T-helper 1 cell treated with Interleukin-12 subunit alpha and Interleukin-12 subunit beta and Interleukin-4 antibody, amounts not matched to agents 30 μg/mL and 1 μg/mL, for 36 hours (primary cell): ENCODE measurements at regions not wholly inside any gene's neighbourhood (a gene's known extent, or its start where the extent isn't known, plus 50 kb on each side); places are given as distances from the start of the nearest gene placed in this dataset.
"Not testable (repeated sequence)": the region's sequence is repeated elsewhere in the genome, so short reads cannot be mapped to it uniquely, and the experiment has no call there.

Source experiments
- H3K27ac Mint-ChIP-seq: one replicate; pipeline ENCODE4 v1.8.0; 2021; ENCODE audit warnings: mild to moderate bottlenecking, mixed read lengths
- H3K27me3 Mint-ChIP-seq: one replicate; pipeline ENCODE4 v1.8.0; 2021; ENCODE audit warnings: low read depth, mixed read lengths
- H3K36me3 Mint-ChIP-seq: one replicate; pipeline ENCODE4 v1.8.0; 2021; ENCODE audit warnings: low read depth, mixed read lengths
- H3K4me1 Mint-ChIP-seq: one replicate; pipeline ENCODE4 v1.8.0; 2021; ENCODE audit warnings: low read depth, mixed read lengths
- H3K4me3 Mint-ChIP-seq: one replicate; pipeline ENCODE4 v1.8.0; 2021; ENCODE audit warnings: mild to moderate bottlenecking, moderate library complexity, mixed read lengths
- H3K9me3 Mint-ChIP-seq: one replicate; pipeline ENCODE4 v1.8.0; 2021; ENCODE audit warnings: mixed read lengths

- Mint-ChIP-seq H3K27me3 (no peaks in the 10 kb centered on the region), H3K27ac (no peak overlapping the region), H3K4me3 (no peak overlapping the region), H3K4me1 (no peaks in the 10 kb centered on the region), H3K36me3 (no peaks in the 10 kb centered on the region), H3K9me3 (no peaks in the 10 kb centered on the region)
Observed at GRCh38 chr1:58200437-58200836, 346.1 kb downstream of the OMA1 start.

GRCh38 chr1:58197811-58198210 lies 348.7 kb downstream of the OMA1 start:
- no peak overlapping the region for H3K27ac Mint-ChIP-seq
- H3K4me1 Mint-ChIP-seq = no peaks in the 10 kb centered on the region
- H3K27me3 Mint-ChIP-seq = no peaks in the 10 kb centered on the region
- H3K9me3 Mint-ChIP-seq = no peaks in the 10 kb centered on the region
- no peak overlapping the region for H3K4me3 Mint-ChIP-seq
- no peaks in the 10 kb centered on the region for H3K36me3 Mint-ChIP-seq

GRCh38 chr1:58190267-58190988 lies 356.1 kb downstream of the OMA1 start:
- no peak overlapping the region for H3K27ac Mint-ChIP-seq
- H3K9me3 Mint-ChIP-seq = no peaks in the 10 kb centered on the region
- no peak overlapping the region for H3K4me3 Mint-ChIP-seq
- H3K27me3 Mint-ChIP-seq = peaks cover 3% of the 10 kb centered on the region
- H3K4me1 Mint-ChIP-seq = no peaks in the 10 kb centered on the region
- H3K36me3 Mint-ChIP-seq = no peaks in the 10 kb centered on the region

GRCh38 chr1:58189453-58189852 lies 357.1 kb downstream of the OMA1 start:
- Mint-ChIP-seq H3K4me3 (no peak overlapping the region), H3K27ac (no peak overlapping the region), H3K4me1 (no peaks in the 10 kb centered on the region), H3K27me3 (peaks cover 3% of the 10 kb centered on the region), H3K9me3 (no peaks in the 10 kb centered on the region), H3K36me3 (no peaks in the 10 kb centered on the region)

- Mint-ChIP-seq H3K27me3 (no peaks in the 10 kb centered on the region), H3K4me1 (no peaks in the 10 kb centered on the region)
Observed at GRCh38 chr1:58183286-58183685, 363.2 kb downstream of the OMA1 start.

GRCh38 chr1:58180537-58180936 lies 366.0 kb downstream of the OMA1 start:
- H3K27me3 Mint-ChIP-seq = no peaks in the 10 kb centered on the region
- peaks cover 2% of the 10 kb centered on the region for H3K36me3 Mint-ChIP-seq
- no peak overlapping the region for H3K4me3 Mint-ChIP-seq

More at GRCh38 chr1:58183286-58183685, 363.2 kb downstream of the OMA1 start:
- H3K4me3 Mint-ChIP-seq = no peak overlapping the region
- peaks cover 2% of the 10 kb centered on the region for H3K36me3 Mint-ChIP-seq
- H3K27ac Mint-ChIP-seq = no peak overlapping the region
- H3K9me3 Mint-ChIP-seq = no peaks in the 10 kb centered on the region

GRCh38 chr1:58169160-58169559 lies 377.4 kb downstream of the OMA1 start:
- H3K4me1 Mint-ChIP-seq, H3K36me3 Mint-ChIP-seq, H3K27ac Mint-ChIP-seq, H3K4me3 Mint-ChIP-seq, H3K9me3 Mint-ChIP-seq, H3K27me3 Mint-ChIP-seq: not testable (repeated sequence)

More at GRCh38 chr1:58180537-58180936, 366.0 kb downstream of the OMA1 start:
- Mint-ChIP-seq H3K9me3 (no peaks in the 10 kb centered on the region), H3K4me1 (no peaks in the 10 kb centered on the region), H3K27ac (no peak overlapping the region)

- H3K36me3 Mint-ChIP-seq, H3K27ac Mint-ChIP-seq, H3K9me3 Mint-ChIP-seq, H3K4me1 Mint-ChIP-seq, H3K27me3 Mint-ChIP-seq, H3K4me3 Mint-ChIP-seq: not testable (repeated sequence)
Observed at GRCh38 chr1:58167131-58167530, 379.4 kb downstream of the OMA1 start.

- H3K9me3 Mint-ChIP-seq = peaks cover 7% of the 10 kb centered on the region
- H3K4me3 Mint-ChIP-seq = no peak overlapping the region
- H3K36me3 Mint-ChIP-seq = no peaks in the 10 kb centered on the region
- H3K27ac Mint-ChIP-seq = no peak overlapping the region
- no peaks in the 10 kb centered on the region for H3K27me3 Mint-ChIP-seq
- H3K4me1 Mint-ChIP-seq = no peaks in the 10 kb centered on the region
Observed at GRCh38 chr1:58166417-58166816, 380.1 kb downstream of the OMA1 start.

- H3K4me3 Mint-ChIP-seq = no peak overlapping the region
- H3K4me1 Mint-ChIP-seq = no peaks in the 10 kb centered on the region
- no peak overlapping the region for H3K27ac Mint-ChIP-seq
- peaks cover 7% of the 10 kb centered on the region for H3K9me3 Mint-ChIP-seq
- no peaks in the 10 kb centered on the region for H3K27me3 Mint-ChIP-seq
- H3K36me3 Mint-ChIP-seq = no peaks in the 10 kb centered on the region
Observed at GRCh38 chr1:58165073-58165472, 381.5 kb downstream of the OMA1 start.

- Mint-ChIP-seq H3K36me3 (no peaks in the 10 kb centered on the region), H3K4me3 (no peak overlapping the region), H3K27me3 (no peaks in the 10 kb centered on the region), H3K4me1 (no peaks in the 10 kb centered on the region), H3K27ac (no peak overlapping the region), H3K9me3 (peaks cover 3% of the 10 kb centered on the region)
Observed at GRCh38 chr1:58162952-58163550, 383.5 kb downstream of the OMA1 start.

- H3K27me3 Mint-ChIP-seq = no peaks in the 10 kb centered on the region
- H3K4me1 Mint-ChIP-seq = no peaks in the 10 kb centered on the region
- no peaks in the 10 kb centered on the region for H3K9me3 Mint-ChIP-seq
- H3K36me3 Mint-ChIP-seq = no peaks in the 10 kb centered on the region
- no peak overlapping the region for H3K27ac Mint-ChIP-seq
- H3K4me3 Mint-ChIP-seq = no peak overlapping the region
Observed at GRCh38 chr1:58159434-58159830, 387.1 kb downstream of the OMA1 start.

- H3K27me3 Mint-ChIP-seq = no peaks in the 10 kb centered on the region
- no peaks in the 10 kb centered on the region for H3K9me3 Mint-ChIP-seq
- H3K4me1 Mint-ChIP-seq = no peaks in the 10 kb centered on the region
- no peak overlapping the region for H3K27ac Mint-ChIP-seq
- H3K36me3 Mint-ChIP-seq = no peaks in the 10 kb centered on the region
- H3K4me3 Mint-ChIP-seq = no peak overlapping the region
Observed at GRCh38 chr1:58158506-58159433, 387.8 kb downstream of the OMA1 start.

GRCh38 chr1:58158016-58158415 lies 388.5 kb downstream of the OMA1 start:
- H3K9me3 Mint-ChIP-seq = no peaks in the 10 kb centered on the region
- no peaks in the 10 kb centered on the region for H3K27me3 Mint-ChIP-seq
- no peaks in the 10 kb centered on the region for H3K36me3 Mint-ChIP-seq
- H3K4me3 Mint-ChIP-seq = no peak overlapping the region
- H3K27ac Mint-ChIP-seq = no peak overlapping the region
- H3K4me1 Mint-ChIP-seq = no peaks in the 10 kb centered on the region

- Mint-ChIP-seq H3K4me1 (no peaks in the 10 kb centered on the region), H3K27me3 (no peaks in the 10 kb centered on the region), H3K4me3 (no peak overlapping the region), H3K27ac (no peak overlapping the region), H3K36me3 (no peaks in the 10 kb centered on the region), H3K9me3 (no peaks in the 10 kb centered on the region)
Observed at GRCh38 chr1:58157256-58157655, 389.3 kb downstream of the OMA1 start.
